ENCODE measurements at regions not wholly inside any gene's neighbourhood (a gene's known extent, or its start where the extent isn't known, plus 50 kb on each side); places are given as distances from the start of the nearest gene placed in this dataset.

GRCh38 chr3:83248454-83248853 is 1487.0 kb upstream of the GBE1 start:
- TF ChIP-seq CTCF (optimal IDR thresholded peaks at IDR 0.05 in 1 of 3, IDR thresholded peaks at IDR 0.05 in 1 of 3, conservative IDR thresholded peaks at IDR 0.05 in 1 of 3; ENCODE audit: extremely low read depth in 1 of 3, insufficient read depth in 2 of 3, low read length in 3 of 3) (no peak), EZH2 (IDR thresholded peaks at IDR 0.05; ENCODE audit: low read length) (no peak)

Data from keratinocyte (primary cell).